SK-N-SH treated with all-trans-retinoic acid at 6 μM for 48 hours (cell line): ENCODE measurements at regions not wholly inside any gene's neighbourhood (a gene's known extent, or its start where the extent isn't known, plus 50 kb on each side); places are given as distances from the start of the nearest gene placed in this dataset.

Experiments used
- ATAC-seq: fragments of 200-7000 bp; cut with Tn5 transposase; 3 replicates; pipeline ENCODE4 v1.9.1; 2020; ENCODE audit warnings: mild to moderate bottlenecking, moderate library complexity
- ARNTL ChIP-seq: fragments of 450-650 bp; formaldehyde crosslinking; IDR thresholded peaks from 2 replicates; pipeline ENCODE4 v1.5.0; 2020; ENCODE audit warnings: low read depth, mild to moderate bottlenecking, moderate library complexity, borderline replicate concordance
- BACH2 ChIP-seq: fragments of 250-450 bp; sonication (Bioruptor Pico); IDR thresholded peaks from 2 replicates; pipeline ENCODE4 v1.9.0; 2021; ENCODE audit warnings: mild to moderate bottlenecking, borderline replicate concordance
- CSDC2 ChIP-seq: fragments of 250-450 bp; sonication (Bioruptor Pico); IDR thresholded peaks from 2 replicates; pipeline ENCODE4 v1.5.0; 2020; ENCODE audit warnings: mild to moderate bottlenecking, moderate library complexity
- GLIS3 ChIP-seq: fragments of 250-450 bp; sonication (Bioruptor Pico); IDR thresholded peaks from 2 replicates; pipeline ENCODE4 v1.5.0; 2020; ENCODE audit warnings: mild to moderate bottlenecking, moderate library complexity
- ISL1 ChIP-seq: fragments of 250-450 bp; sonication (Bioruptor Pico); IDR thresholded peaks from 2 replicates; pipeline ENCODE4 v2.1.2; 2022; ENCODE audit warnings: mild to moderate bottlenecking, moderate library complexity
- OSR1 ChIP-seq: fragments of 250-450 bp; sonication (Bioruptor Pico); IDR thresholded peaks from 2 replicates; pipeline ENCODE4 v1.8.0; 2022; ENCODE audit warnings: moderate library complexity, mild to moderate bottlenecking, inconsistent platforms
- RARB ChIP-seq: fragments of 250-450 bp; sonication (Bioruptor Pico); IDR thresholded peaks from 2 replicates; pipeline ENCODE4 v1.8.0; 2021; ENCODE audit warnings: mild to moderate bottlenecking, moderate library complexity
- SNAI2 ChIP-seq: fragments of 250-450 bp; sonication (Bioruptor Pico); IDR thresholded peaks from 2 replicates; pipeline ENCODE4 v1.5.0; 2020; ENCODE audit warnings: mild to moderate bottlenecking, moderate library complexity
- TCF4 ChIP-seq: fragments of 250-450 bp; sonication (Bioruptor Pico); IDR thresholded peaks from 2 replicates; pipeline ENCODE4 v1.8.0; 2021; ENCODE audit warnings: mild to moderate bottlenecking, moderate library complexity, borderline replicate concordance
- TOX ChIP-seq: fragments of 250-450 bp; sonication (Bioruptor Pico); IDR thresholded peaks from 2 replicates; pipeline ENCODE4 v1.8.0; 2021; ENCODE audit warnings: mild to moderate bottlenecking, moderate library complexity, borderline replicate concordance
- ZC3H10 ChIP-seq: fragments of 250-450 bp; sonication (Bioruptor Pico); IDR thresholded peaks from 2 replicates; pipeline ENCODE4 v1.5.1; 2021; ENCODE audit warnings: mild to moderate bottlenecking, moderate library complexity
- ZFP3 ChIP-seq: fragments of 250-450 bp; sonication (Bioruptor Pico); IDR thresholded peaks from 2 replicates; pipeline ENCODE4 v1.5.0; 2020; ENCODE audit warnings: mild to moderate bottlenecking, moderate library complexity
- ZFP30 ChIP-seq: fragments of 450-650 bp; formaldehyde crosslinking; IDR thresholded peaks from 2 replicates; pipeline ENCODE4 v1.5.0; 2022; ENCODE audit warnings: mild to moderate bottlenecking, moderate library complexity
- ZNF565 ChIP-seq: fragments of 450-650 bp; formaldehyde crosslinking; conservative IDR thresholded peaks from 2 replicates; pipeline ENCODE4 v1.5.0; 2020; ENCODE audit warnings: low read depth, mild to moderate bottlenecking, moderate library complexity
- ZNF70 ChIP-seq: fragments of 450-650 bp; formaldehyde crosslinking; IDR thresholded peaks from 2 replicates; pipeline ENCODE4 v1.5.0; 2020; ENCODE audit warnings: mild to moderate bottlenecking, moderate library complexity
- ZNF8 ChIP-seq: fragments of 450-650 bp; formaldehyde crosslinking; IDR thresholded peaks from 2 replicates; pipeline ENCODE4 v1.5.0; 2020; ENCODE audit warnings: mild to moderate bottlenecking, moderate library complexity
- TF ChIP-seq, protein P1 (sequence below): fragments of 250-450 bp; sonication (Bioruptor Pico); IDR thresholded peaks from 2 replicates; pipeline ENCODE4 v1.5.1; 2020; ENCODE audit warnings: low read depth, mild to moderate bottlenecking, moderate library complexity
- TF ChIP-seq, protein P2 (sequence below): fragments of 250-450 bp; sonication (Bioruptor Pico); IDR thresholded peaks from 2 replicates; pipeline ENCODE4 v1.8.0; 2021; ENCODE audit warnings: low read depth, mild to moderate bottlenecking, moderate library complexity, borderline replicate concordance
- TF ChIP-seq, protein P3 (sequence below): fragments of 250-450 bp; sonication (Bioruptor Pico); IDR thresholded peaks from 2 replicates; pipeline ENCODE4 v1.5.0; 2020; ENCODE audit warnings: mild to moderate bottlenecking, moderate library complexity
- TF ChIP-seq, protein P4 (sequence below): fragments of 250-450 bp; sonication (Bioruptor Pico); IDR thresholded peaks from 2 replicates; pipeline ENCODE4 v1.5.1; 2021; ENCODE audit warnings: mild to moderate bottlenecking, moderate library complexity

DNA sequence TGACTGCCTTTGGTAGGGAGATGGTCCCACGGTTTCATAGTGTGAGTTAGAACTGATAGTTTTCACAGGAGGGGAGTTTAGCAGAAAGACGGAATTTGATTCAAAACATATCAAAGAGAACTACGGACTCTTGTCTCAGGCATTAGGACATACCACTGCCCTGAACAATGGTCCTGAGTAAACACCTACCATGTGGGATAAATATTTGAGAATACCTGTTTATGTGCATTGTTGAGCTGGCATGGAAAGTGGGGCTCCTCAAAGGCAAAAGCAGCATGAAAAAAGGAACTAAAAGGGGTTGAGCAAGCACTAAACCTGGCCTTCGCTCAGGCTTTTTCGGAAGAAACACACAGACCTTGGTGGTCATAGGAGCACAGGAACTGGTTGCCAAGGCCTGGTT lies 144.4 kb downstream of the ZNF621 start (continued):
- no peak for TF ChIP-seq ZNF70 (CRISPR knock-in tag)
- TF ChIP-seq TCF4 (CRISPR knock-in tag): no peak
- TF ChIP-seq GLIS3 (CRISPR knock-in tag): no peak

DNA sequence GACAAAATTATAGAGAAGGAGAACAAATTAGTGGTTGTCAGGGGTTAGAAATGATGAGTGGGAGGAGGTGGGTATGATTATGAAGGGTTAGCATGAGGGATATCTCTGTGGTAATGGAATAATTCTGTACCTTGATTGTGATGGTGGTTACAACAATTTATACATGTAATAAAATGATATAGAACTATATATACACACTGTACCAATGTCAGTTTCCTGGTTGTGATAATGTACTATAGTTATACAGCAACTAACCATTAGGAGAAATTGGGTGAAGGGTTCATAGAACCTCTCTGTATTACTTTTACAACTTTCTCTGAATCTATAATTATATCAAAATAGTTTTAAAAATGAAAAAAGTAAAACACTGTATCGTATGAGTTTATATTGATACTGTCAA lies 148.1 kb downstream of the ZNF621 start:
- no peak for TF ChIP-seq TCF4 (CRISPR knock-in tag)
- TF ChIP-seq, protein P1, sequence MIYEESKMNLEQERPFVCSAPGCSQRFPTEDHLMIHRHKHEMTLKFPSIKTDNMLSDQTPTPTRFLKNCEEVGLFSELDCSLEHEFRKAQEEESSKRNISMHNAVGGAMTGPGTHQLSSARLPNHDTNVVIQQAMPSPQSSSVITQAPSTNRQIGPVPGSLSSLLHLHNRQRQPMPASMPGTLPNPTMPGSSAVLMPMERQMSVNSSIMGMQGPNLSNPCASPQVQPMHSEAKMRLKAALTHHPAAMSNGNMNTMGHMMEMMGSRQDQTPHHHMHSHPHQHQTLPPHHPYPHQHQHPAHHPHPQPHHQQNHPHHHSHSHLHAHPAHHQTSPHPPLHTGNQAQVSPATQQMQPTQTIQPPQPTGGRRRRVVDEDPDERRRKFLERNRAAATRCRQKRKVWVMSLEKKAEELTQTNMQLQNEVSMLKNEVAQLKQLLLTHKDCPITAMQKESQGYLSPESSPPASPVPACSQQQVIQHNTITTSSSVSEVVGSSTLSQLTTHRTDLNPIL (CRISPR knock-in tag): no peak
- TF ChIP-seq TOX: no peak
- TF ChIP-seq ARNTL (CRISPR knock-in tag): no peak
- TF ChIP-seq ISL1: no peak
- TF ChIP-seq ZFP30 (CRISPR knock-in tag): no peak
- no peak for TF ChIP-seq RARB (CRISPR knock-in tag)
- no peak for TF ChIP-seq ZNF565 (CRISPR knock-in tag)
- TF ChIP-seq OSR1 (CRISPR knock-in tag): no peak
- TF ChIP-seq, protein P2, sequence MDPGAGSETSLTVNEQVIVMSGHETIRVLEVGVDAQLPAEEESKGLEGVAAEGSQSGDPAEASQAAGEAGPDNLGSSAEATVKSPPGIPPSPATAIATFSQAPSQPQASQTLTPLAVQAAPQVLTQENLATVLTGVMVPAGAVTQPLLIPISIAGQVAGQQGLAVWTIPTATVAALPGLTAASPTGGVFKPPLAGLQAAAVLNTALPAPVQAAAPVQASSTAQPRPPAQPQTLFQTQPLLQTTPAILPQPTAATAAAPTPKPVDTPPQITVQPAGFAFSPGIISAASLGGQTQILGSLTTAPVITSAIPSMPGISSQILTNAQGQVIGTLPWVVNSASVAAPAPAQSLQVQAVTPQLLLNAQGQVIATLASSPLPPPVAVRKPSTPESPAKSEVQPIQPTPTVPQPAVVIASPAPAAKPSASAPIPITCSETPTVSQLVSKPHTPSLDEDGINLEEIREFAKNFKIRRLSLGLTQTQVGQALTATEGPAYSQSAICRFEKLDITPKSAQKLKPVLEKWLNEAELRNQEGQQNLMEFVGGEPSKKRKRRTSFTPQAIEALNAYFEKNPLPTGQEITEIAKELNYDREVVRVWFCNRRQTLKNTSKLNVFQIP: no peak
- TF ChIP-seq, protein P3, sequence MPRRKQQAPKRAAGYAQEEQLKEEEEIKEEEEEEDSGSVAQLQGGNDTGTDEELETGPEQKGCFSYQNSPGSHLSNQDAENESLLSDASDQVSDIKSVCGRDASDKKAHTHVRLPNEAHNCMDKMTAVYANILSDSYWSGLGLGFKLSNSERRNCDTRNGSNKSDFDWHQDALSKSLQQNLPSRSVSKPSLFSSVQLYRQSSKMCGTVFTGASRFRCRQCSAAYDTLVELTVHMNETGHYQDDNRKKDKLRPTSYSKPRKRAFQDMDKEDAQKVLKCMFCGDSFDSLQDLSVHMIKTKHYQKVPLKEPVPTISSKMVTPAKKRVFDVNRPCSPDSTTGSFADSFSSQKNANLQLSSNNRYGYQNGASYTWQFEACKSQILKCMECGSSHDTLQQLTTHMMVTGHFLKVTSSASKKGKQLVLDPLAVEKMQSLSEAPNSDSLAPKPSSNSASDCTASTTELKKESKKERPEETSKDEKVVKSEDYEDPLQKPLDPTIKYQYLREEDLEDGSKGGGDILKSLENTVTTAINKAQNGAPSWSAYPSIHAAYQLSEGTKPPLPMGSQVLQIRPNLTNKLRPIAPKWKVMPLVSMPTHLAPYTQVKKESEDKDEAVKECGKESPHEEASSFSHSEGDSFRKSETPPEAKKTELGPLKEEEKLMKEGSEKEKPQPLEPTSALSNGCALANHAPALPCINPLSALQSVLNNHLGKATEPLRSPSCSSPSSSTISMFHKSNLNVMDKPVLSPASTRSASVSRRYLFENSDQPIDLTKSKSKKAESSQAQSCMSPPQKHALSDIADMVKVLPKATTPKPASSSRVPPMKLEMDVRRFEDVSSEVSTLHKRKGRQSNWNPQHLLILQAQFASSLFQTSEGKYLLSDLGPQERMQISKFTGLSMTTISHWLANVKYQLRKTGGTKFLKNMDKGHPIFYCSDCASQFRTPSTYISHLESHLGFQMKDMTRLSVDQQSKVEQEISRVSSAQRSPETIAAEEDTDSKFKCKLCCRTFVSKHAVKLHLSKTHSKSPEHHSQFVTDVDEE (CRISPR knock-in tag): no peak
- no peak for TF ChIP-seq ZNF8 (CRISPR knock-in tag)
- no peak for TF ChIP-seq ZNF70 (CRISPR knock-in tag)
- no peak for TF ChIP-seq CSDC2 (CRISPR knock-in tag)
- no peak for TF ChIP-seq ZC3H10 (CRISPR knock-in tag)
- TF ChIP-seq BACH2 (CRISPR knock-in tag): no peak
- TF ChIP-seq, protein P4, sequence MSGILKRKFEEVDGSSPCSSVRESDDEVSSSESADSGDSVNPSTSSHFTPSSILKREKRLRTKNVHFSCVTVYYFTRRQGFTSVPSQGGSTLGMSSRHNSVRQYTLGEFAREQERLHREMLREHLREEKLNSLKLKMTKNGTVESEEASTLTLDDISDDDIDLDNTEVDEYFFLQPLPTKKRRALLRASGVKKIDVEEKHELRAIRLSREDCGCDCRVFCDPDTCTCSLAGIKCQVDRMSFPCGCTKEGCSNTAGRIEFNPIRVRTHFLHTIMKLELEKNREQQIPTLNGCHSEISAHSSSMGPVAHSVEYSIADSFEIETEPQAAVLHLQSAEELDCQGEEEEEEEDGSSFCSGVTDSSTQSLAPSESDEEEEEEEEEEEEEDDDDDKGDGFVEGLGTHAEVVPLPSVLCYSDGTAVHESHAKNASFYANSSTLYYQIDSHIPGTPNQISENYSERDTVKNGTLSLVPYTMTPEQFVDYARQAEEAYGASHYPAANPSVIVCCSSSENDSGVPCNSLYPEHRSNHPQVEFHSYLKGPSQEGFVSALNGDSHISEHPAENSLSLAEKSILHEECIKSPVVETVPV: no peak
- no peak for TF ChIP-seq GLIS3 (CRISPR knock-in tag)
- no peak for TF ChIP-seq SNAI2 (CRISPR knock-in tag)
- no peak for TF ChIP-seq ZFP3 (CRISPR knock-in tag)
- TF ChIP-seq, all 23 proteins: peak for 0
- no peak for ATAC-seq

DNA sequence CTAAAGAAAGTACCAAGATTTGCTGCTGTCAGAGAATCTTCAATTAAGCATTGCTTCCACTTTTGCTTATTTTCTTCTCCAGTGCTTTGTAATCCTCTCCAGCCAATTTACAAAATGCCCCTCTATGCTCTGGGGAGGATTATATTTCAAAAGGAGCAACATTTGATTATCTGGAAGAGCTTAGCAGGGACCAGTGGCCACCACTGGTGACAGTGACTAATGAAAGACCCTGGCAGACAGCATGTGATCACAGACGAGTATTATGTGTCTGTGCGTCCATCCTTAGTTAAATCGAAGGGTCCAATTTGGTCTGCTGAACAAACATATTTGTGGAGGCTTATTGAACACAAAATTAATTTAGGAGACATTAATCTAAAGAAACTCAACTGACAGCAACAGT lies 152.6 kb downstream of the ZNF621 start:
- no peak for ATAC-seq
- TF ChIP-seq, protein P3 (CRISPR knock-in tag): no peak

GRCh38 chr3:40677749-40678148 lies 153.0 kb downstream of the ZNF621 start:
- TF ChIP-seq TCF4 (CRISPR knock-in tag) (no peak), ZFP3 (CRISPR knock-in tag) (no peak), ARNTL (CRISPR knock-in tag) (no peak), BACH2 (CRISPR knock-in tag) (no peak)
- TF ChIP-seq, protein P4: no peak
- no peak for ATAC-seq
